ENCODE measurements at regions not wholly inside any gene's neighbourhood (a gene's known extent, or its start where the extent isn't known, plus 50 kb on each side); places are given as distances from the start of the nearest gene placed in this dataset.

- TF ChIP-seq FOXM1 (IDR thresholded peaks at IDR 0.05; ENCODE audit: borderline replicate concordance) = no peak
- no peak for TF ChIP-seq BHLHE40 (IDR thresholded peaks at IDR 0.05; ENCODE audit: borderline replicate concordance)
- TF ChIP-seq SUZ12 (IDR thresholded peaks at IDR 0.05) = no peak
- TF ChIP-seq HDGF (IDR thresholded peaks at IDR 0.05; ENCODE audit: borderline replicate concordance) = no peak
- no peak for TF ChIP-seq NFRKB (IDR thresholded peaks at IDR 0.05)
- no peak for TF ChIP-seq TARDBP (IDR thresholded peaks at IDR 0.05)
- no peak for TF ChIP-seq FOXK2 (IDR thresholded peaks at IDR 0.05)
- TF ChIP-seq SP1 (IDR thresholded peaks at IDR 0.05) = no peak
These were observed 63.7 kb upstream of the PLAC1 start for GRCh38 chrX:134721766-134722532.

Measured in HEK293T (cell line).